ENCODE measurements at regions not wholly inside any gene's neighbourhood (a gene's known extent, or its start where the extent isn't known, plus 50 kb on each side); places are given as distances from the start of the nearest gene placed in this dataset.

DNA sequence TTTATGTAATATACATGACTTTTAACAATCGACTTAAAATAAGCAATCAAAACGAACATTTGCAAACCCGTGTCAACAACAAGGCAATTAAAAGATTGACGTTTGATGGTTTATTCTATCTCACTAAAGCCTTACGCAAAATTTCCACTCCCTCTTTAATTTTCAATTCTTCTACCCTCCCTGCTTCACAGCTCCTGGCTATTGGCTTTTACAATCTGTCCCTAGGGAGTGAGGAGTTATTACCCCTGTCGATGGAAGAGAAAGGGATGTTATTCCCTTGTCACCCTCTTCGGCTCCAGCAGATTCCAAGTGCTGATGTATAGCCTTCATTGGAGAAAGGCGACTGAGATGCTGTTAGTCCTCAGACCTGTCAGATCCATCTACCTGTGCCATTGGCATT lies 161.3 kb downstream of the ZNF281 start:
- DNase-seq: no peak

DNA sequence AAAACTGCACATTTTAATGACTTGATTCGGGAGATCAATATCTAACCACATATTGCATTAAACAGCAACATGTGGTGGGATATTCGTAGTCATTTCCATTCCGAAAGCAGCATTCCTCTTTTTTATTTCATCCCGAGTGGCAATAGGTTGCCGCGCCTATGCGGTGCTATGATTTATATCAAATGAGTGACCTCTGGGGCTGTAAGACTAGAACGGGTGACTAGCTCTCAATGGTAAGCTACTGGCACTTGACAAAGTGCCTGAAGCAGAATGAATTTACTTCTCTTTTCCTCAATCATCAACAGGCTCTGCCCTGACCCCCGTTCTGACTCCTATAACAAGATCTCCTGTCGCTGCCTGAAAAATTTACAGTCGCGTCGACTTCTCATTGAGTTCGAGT lies 162.3 kb downstream of the ZNF281 start:
- DNase-seq: no peak

GRCh38 chr1:200245473-200245872 lies 164.4 kb downstream of the ZNF281 start:
- no peak for DNase-seq

DNA sequence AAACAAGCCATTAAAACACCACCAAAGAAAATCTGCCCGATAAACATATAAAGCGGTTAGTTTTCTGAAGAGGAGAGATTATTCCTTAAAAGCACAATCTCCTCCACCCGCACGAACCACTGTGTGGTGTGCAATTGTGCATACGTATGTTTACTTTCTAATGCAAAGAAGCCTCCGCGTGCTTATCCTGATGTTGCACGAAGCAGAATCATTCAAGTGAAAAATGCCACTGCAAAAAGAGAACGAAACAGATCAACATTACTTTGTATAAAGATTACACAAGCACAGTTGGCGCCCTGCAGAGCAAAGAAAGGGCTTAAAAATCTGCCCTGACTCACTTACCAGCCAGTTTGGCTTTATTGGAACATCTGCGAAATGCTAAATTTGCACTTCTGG lies 166.8 kb downstream of the ZNF281 start:
- DNase-seq: no peak

DNA sequence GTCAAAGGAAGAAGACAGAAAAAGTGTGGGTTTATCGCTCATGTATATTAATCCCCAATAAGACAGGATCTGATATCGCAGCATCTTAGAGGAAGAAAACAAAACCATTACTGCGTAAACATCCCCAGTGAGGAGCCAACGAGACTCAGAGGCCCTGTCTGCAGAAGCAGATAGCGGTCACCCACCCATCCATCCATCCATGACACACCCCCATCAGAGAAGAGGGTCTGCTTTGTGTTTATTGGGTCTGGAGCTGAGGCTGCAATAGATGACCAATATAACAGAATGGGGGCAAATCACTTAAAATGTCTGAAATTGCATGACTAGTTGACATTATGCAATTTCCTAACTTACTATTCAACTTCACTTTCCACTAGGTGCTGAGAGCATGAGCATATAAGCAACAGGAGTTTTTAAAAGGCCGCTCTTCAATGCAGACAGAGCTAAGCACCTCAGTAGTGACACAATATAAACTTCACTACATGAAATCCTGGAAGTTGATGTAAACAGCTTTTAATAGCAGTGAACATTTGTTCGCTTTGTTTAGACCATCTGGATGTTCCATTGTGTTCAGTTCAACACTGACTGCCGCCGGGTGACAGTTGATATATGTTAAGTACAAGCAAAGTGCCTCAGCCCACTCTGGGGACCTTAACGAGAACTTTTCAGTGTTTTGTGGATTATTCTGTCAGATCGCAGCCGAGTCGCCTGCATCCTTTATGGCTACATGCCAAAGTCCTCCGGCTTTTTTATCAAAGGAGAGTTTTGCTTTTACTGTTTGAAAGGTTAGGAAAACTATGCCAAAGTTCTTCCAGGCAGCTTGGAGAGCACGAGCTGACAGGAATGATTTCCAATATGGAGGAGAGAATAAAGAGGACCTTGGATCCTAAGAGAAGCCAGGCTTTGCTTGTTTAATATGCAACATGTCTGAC lies 167.5 kb downstream of the ZNF281 start:
- DNase-seq: no peak

DNA sequence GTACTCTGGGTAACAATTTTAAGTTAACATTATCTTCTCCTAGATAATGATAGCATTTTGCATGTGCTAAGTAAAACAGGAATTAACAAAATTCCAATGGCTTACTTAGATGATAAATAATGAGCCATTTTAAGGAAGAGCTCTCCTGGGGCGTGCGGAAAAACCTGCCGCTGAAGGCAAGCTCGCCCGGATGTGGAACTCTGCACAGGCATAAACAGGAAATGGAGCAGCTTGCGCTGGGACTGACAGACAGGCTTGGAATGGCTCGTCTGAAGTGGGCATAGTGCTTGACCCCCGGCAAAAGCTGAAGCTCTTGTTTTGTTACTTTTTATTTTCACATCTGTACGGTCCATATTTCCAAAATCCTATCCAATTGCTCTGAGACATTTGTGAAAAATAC lies 169.2 kb downstream of the ZNF281 start:
- no peak for DNase-seq

DNA sequence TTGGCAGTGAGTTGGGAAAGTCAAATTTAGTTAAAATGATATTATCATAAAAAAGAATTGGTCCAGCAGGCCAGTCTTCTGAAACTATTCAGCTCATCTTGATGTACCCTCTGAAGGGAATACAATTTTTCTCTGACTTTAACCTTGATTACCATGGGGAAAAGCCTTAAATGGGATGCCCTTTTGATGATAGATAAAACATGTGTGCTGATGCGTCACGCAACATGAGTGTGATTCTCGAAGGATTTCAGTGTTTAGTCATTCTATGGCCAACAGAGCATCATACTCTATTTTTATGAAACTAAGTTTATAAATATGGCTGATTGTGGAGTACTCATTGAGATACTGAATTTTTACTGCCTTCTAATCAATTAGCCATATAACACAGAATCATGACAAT lies 171.5 kb downstream of the ZNF281 start:
- no peak for DNase-seq

- no peak for DNase-seq
Measured at GRCh38 chr1:200237066-200237465, 172.8 kb downstream of the ZNF281 start.

GRCh38 chr1:200234938-200235337 lies 174.9 kb downstream of the ZNF281 start:
- DNase-seq: no peak

DNA sequence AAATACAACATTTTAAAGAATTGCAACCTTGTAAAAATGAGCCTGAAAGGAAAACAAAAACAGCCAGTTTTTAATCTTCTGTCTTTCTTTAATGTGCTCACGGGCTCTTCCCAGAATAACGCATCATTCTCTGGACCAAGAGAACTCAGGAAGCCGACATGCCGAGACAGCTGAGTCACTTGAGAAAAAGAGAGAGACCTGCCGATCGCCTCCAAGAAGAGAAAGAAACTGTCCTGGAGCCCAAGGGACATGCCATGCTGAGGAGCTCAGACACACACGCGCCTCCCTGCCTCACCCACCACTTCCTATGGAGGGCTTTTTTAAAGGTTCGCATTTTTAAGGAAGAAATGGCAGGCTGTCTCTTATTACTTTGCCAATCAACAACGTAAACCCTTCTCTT lies 176.4 kb downstream of the ZNF281 start:
- no peak for DNase-seq

DNA sequence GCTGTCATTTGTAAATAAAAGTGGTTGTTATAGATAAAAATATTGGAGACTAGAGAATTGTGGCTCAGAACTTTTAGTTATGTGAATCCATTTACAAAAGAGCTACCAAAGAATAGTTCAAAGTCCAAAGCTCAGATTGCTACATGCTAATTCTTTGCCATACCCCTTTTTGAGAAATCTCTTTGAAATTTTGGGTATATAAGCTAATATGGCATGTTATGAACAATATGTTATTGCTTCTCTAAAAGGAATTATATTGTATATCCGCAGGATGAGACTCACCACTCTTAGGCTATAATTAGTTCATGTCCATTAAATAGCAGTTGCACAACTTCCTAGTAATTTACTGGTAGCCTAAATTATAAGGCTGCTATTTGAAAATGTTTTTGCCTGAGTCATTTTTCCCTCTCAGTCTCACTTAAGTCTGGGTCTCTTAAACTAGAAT lies 178.0 kb downstream of the ZNF281 start:
- no peak for DNase-seq

- DNase-seq: no peak
Measured at GRCh38 chr1:200230671-200231070, 179.2 kb downstream of the ZNF281 start.

DNA sequence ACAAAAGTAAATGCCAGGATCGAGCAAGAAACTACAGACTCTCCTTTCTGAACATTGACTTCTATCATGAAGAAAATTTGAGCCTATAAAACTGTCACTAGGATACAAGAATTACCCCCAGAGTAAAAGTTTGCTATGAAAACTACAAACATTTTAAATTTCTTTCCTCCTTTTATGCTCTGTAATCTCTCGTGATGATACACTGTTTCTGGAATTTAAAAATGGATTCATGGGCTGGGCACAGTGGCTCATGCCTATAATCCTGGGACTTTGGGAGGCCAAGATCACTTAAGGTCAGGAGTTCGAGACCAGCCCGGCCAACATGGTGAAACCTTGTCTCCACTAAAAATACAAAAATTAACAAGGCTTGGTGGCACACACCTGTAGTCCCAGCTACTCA lies 181.3 kb downstream of the ZNF281 start:
- DNase-seq: no peak

DNA sequence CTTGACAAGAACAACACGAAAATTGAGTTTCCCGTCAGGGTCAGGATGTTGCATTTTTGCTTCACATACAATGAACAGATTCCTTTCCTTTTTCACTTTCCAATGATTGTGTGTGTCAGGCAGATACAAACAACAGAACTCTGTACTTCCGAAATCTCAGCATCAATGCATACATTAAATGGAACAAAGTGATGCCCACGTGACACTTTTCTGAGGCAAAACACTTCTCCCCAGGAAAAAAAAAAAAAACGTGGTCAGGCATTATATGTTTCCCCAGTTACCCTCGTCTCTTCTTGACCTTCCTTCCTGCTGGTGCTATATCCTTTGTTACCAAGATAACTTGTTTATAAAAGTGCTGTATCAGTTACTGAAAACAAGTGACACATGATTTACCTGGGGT lies 181.8 kb downstream of the ZNF281 start:
- no peak for DNase-seq
